ENCODE measurements at regions not wholly inside any gene's neighbourhood (a gene's known extent, or its start where the extent isn't known, plus 50 kb on each side); places are given as distances from the start of the nearest gene placed in this dataset.

DNA sequence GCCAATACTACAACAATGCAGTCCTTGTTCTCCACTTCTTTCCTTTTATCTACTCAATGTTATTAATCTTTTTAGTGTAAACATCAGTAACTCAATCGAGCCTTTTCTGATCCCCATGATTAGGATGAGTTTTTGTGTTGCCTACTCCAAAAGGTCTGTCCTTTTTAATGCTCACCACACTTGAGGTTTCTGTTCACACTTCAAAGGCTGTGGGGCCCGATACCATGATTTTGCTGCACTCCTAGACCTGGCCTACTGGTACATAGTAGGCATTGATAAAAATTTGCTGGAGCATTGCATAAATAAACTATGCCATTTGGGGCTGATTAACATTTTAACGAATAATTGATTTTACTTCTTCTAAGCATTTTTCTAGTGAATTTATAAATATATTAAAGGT is 125.4 kb upstream of the KLF12 start:
- DNase-seq, result no peak
- Histone ChIP-seq H3K9me3 (no peaks in the 10 kb centered on the region), H3K4me3 (no peak overlapping the region), H3K27me3 (no peaks in the 10 kb centered on the region), H3K4me1 (no peaks in the 10 kb centered on the region), H3K9ac (ENCODE audit: low read depth in 2 of 2, low read length in 2 of 2) (no peak overlapping the region), H3K27ac (no peak overlapping the region), H3K36me3 (no peaks in the 10 kb centered on the region)
- no peak for TF ChIP-seq CTCF (IDR thresholded peaks at IDR 0.05)
- intact Hi-C loops (cut with DNase I), result no loop called here

- Histone ChIP-seq H3K9ac (ENCODE audit: low read depth in 2 of 2, low read length in 2 of 2) (no peak overlapping the region), H3K4me1 (no peaks in the 10 kb centered on the region), H3K4me3 (no peak overlapping the region), H3K27ac (no peak overlapping the region), H3K36me3 (no peaks in the 10 kb centered on the region), H3K9me3 (no peaks in the 10 kb centered on the region), H3K27me3 (no peaks in the 10 kb centered on the region)
- no peak for TF ChIP-seq CTCF (IDR thresholded peaks at IDR 0.05)
- no peak for DNase-seq
- intact Hi-C loops (cut with DNase I), result no loop called here
These were observed 124.8 kb upstream of the KLF12 start for GRCh38 chr13:74258961-74259360.

- no peaks in the 10 kb centered on the region for H3K27me3 ChIP-seq
- no peak overlapping the region for H3K4me3 ChIP-seq
- no peaks in the 10 kb centered on the region for H3K9me3 ChIP-seq
- no peak overlapping the region for H3K9ac ChIP-seq (ENCODE audit: low read depth in 2 of 2, low read length in 2 of 2)
- intact Hi-C loops (cut with DNase I), result no loop called here
- no peak for TF ChIP-seq CTCF (IDR thresholded peaks at IDR 0.05)
- no peaks in the 10 kb centered on the region for H3K4me1 ChIP-seq
- H3K36me3 ChIP-seq, result no peaks in the 10 kb centered on the region
- DNase-seq, result no peak
- H3K27ac ChIP-seq, result no peak overlapping the region
These were observed 122.8 kb upstream of the KLF12 start for GRCh38 chr13:74256969-74257368.

DNA sequence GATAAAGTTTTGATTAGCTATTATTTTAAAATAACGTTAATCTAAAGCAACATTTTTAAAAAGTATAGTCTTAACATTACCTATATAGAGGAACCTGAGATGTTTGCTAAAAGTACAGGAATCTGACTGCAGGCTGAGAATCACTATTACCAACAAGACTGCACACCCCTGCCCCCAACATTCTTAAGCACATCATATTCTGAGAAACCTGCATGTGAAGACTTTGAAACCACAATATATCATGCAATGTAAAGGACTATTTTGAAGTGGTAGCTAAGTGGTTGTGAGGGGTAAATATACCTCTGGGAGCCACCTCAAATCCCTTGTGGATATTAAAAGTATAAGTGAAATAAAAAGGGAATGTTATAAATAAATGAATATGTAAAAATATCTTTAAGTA is 119.0 kb upstream of the KLF12 start:
- H3K36me3 ChIP-seq, result no peaks in the 10 kb centered on the region
- intact Hi-C loops (cut with DNase I), result no loop called here
- no peak for DNase-seq
- no peak overlapping the region for H3K4me3 ChIP-seq
- no peak overlapping the region for H3K9ac ChIP-seq (ENCODE audit: low read depth in 2 of 2, low read length in 2 of 2)
- no peaks in the 10 kb centered on the region for H3K4me1 ChIP-seq
- H3K9me3 ChIP-seq, result no peaks in the 10 kb centered on the region
- H3K27ac ChIP-seq, result no peak overlapping the region
- no peak for TF ChIP-seq CTCF (IDR thresholded peaks at IDR 0.05)
- H3K27me3 ChIP-seq, result no peaks in the 10 kb centered on the region

DNA sequence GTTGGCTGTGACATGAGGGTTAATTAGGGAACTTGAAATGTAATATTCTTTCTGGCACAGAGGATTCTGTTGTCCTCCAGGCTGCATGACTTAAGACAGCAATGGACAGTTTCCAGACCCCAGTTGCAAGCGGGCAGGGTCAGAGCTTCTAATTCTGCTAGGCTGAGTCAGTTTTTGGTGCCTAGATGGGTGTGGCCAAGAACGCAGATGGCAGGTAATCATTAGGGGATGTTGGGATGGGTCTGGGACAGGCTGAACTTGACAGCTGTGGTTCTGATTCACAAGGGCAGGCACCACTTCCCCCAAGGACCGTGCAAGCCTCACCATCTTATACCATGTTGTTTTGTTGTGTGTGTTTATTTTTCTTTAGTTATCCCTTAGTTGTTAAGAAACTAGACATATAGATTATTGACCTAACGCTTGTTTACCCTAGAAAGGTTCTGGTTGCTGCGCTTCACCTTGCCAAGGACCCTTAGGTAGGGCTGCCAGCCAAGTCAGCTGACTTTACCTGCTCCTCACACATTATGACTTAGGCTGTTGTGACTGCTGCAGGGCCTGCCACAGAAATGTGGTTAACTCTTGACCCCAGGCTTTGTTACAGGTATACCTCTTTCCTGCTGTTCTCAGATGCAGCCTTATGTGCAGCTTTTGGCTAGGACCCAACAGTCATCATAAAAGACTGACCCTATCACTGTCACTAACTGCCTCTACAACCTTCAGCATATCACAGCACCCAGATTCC is 117.7 kb upstream of the KLF12 start:
- TF ChIP-seq CTCF (IDR thresholded peaks at IDR 0.05), result no peak
- Histone ChIP-seq H3K27ac (no peak overlapping the region), H3K36me3 (no peaks in the 10 kb centered on the region), H3K9ac (ENCODE audit: low read depth in 2 of 2, low read length in 2 of 2) (no peak overlapping the region), H3K27me3 (no peaks in the 10 kb centered on the region), H3K9me3 (no peaks in the 10 kb centered on the region), H3K4me1 (no peaks in the 10 kb centered on the region), H3K4me3 (no peak overlapping the region)
- no peak for DNase-seq
- intact Hi-C loops (cut with DNase I), result no loop called here

All from colonic mucosa (tissue), 4 donors.